ENCODE measurements at regions not wholly inside any gene's neighbourhood (a gene's known extent, or its start where the extent isn't known, plus 50 kb on each side); places are given as distances from the start of the nearest gene placed in this dataset.

GRCh38 chr10:62457598-62457997 is 83.4 kb downstream of the ZNF365 start:
- TF ChIP-seq, protein P1, sequence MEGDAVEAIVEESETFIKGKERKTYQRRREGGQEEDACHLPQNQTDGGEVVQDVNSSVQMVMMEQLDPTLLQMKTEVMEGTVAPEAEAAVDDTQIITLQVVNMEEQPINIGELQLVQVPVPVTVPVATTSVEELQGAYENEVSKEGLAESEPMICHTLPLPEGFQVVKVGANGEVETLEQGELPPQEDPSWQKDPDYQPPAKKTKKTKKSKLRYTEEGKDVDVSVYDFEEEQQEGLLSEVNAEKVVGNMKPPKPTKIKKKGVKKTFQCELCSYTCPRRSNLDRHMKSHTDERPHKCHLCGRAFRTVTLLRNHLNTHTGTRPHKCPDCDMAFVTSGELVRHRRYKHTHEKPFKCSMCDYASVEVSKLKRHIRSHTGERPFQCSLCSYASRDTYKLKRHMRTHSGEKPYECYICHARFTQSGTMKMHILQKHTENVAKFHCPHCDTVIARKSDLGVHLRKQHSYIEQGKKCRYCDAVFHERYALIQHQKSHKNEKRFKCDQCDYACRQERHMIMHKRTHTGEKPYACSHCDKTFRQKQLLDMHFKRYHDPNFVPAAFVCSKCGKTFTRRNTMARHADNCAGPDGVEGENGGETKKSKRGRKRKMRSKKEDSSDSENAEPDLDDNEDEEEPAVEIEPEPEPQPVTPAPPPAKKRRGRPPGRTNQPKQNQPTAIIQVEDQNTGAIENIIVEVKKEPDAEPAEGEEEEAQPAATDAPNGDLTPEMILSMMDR (conservative IDR thresholded peaks at IDR 0.05 in 1 of 2, IDR thresholded peaks at IDR 0.05 in 1 of 2; ENCODE audit: extremely low read depth in 1 of 2, insufficient read depth in 1 of 2, low read depth in 1 of 2, low read length in 2 of 2), result no peak
- TF ChIP-seq EZH2 (IDR thresholded peaks at IDR 0.05; ENCODE audit: borderline replicate concordance, low read length), result no peak
